ENCODE measurements at regions not wholly inside any gene's neighbourhood (a gene's known extent, or its start where the extent isn't known, plus 50 kb on each side); places are given as distances from the start of the nearest gene placed in this dataset.

DNA sequence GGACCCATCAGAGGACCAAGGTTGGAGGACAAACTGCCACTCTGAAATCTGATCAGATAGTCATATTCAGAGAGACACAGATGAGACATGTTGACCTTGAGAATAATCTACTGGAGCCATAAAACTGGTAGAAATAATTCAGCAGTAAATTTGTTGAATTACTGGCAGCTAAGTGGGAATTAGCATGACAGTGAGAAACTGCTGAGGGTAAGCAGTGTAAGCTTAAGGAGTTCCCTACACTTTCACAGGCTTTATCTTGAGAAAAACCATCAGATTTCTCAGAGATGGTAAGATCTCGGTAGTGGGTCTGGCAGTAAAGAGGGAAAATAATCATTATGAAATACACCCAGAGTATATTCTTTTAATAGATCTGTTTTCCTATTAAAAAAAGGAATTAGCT lies 213.7 kb downstream of the TECRL start:
- dilution Hi-C loops (cut with HindIII; ENCODE audit: low sequenced_read_pairs, unreplicated experiment) = no loop called here
- H4K8ac ChIP-seq (ENCODE audit: low read depth in 2 of 2, low read length in 2 of 2) = no peak overlapping the region
- no peak overlapping the region for H3K4me2 ChIP-seq (ENCODE audit: low read depth, low read length)
- no peak overlapping the region for H3K4ac ChIP-seq (ENCODE audit: low read depth, low read length)
- no peak overlapping the region for H2BK120ac ChIP-seq (ENCODE audit: low read depth, low read length)
- no peak overlapping the region for H2BK20ac ChIP-seq (ENCODE audit: low read depth, low read length)
- ATAC-seq (ENCODE audit: low read depth) (no peak), DNase-seq (no peak)
- H2AFZ ChIP-seq (replicated peaks; ENCODE audit: low read length, poor library complexity) = no peak overlapping the region
- no peak overlapping the region for H2BK5ac ChIP-seq (ENCODE audit: low read depth, low read length, poor library complexity, severe bottlenecking)
- H4K91ac ChIP-seq (ENCODE audit: insufficient read depth, low read depth, low read length) = no peak overlapping the region
- H4K20me1 ChIP-seq (ENCODE audit: insufficient read depth, low read length) = no peaks in the 10 kb centered on the region
- no peak overlapping the region for H3K23ac ChIP-seq (ENCODE audit: low read depth, low read length)
- no peak overlapping the region for H2AK9ac ChIP-seq (replicated peaks; ENCODE audit: low read depth, low read length, poor library complexity)
- TF ChIP-seq, protein P1, sequence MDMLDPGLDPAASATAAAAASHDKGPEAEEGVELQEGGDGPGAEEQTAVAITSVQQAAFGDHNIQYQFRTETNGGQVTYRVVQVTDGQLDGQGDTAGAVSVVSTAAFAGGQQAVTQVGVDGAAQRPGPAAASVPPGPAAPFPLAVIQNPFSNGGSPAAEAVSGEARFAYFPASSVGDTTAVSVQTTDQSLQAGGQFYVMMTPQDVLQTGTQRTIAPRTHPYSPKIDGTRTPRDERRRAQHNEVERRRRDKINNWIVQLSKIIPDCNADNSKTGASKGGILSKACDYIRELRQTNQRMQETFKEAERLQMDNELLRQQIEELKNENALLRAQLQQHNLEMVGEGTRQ (IDR thresholded peaks at IDR 0.05; ENCODE audit: low read depth, low read length) = no peak
- TF ChIP-seq RCOR1 (IDR thresholded peaks at IDR 0.05; ENCODE audit: insufficient replicate concordance, low read length) (no peak), NFE2L2 (IDR thresholded peaks at IDR 0.05; ENCODE audit: low read depth, low read length) (no peak), POLR2A (IDR thresholded peaks at IDR 0.05; ENCODE audit: low read depth, low read length) (no peak), RFX5 (IDR thresholded peaks at IDR 0.05; ENCODE audit: low read depth, low read length) (no peak), RAD21 (IDR thresholded peaks at IDR 0.05; ENCODE audit: low read length) (no peak), MAFK (IDR thresholded peaks at IDR 0.05; ENCODE audit: low read depth, low read length) (no peak), FOS (IDR thresholded peaks at IDR 0.05; ENCODE audit: low read depth, low read length) (no peak), MXI1 (IDR thresholded peaks at IDR 0.05; ENCODE audit: borderline replicate concordance, low read depth, low read length) (no peak), BHLHE40 (IDR thresholded peaks at IDR 0.05; ENCODE audit: low read depth, low read length) (no peak), MAZ (IDR thresholded peaks at IDR 0.05; ENCODE audit: borderline replicate concordance, low read depth, low read length) (no peak), SMC3 (IDR thresholded peaks at IDR 0.05; ENCODE audit: low read depth, low read length) (no peak)
- TF ChIP-seq, protein P2, sequence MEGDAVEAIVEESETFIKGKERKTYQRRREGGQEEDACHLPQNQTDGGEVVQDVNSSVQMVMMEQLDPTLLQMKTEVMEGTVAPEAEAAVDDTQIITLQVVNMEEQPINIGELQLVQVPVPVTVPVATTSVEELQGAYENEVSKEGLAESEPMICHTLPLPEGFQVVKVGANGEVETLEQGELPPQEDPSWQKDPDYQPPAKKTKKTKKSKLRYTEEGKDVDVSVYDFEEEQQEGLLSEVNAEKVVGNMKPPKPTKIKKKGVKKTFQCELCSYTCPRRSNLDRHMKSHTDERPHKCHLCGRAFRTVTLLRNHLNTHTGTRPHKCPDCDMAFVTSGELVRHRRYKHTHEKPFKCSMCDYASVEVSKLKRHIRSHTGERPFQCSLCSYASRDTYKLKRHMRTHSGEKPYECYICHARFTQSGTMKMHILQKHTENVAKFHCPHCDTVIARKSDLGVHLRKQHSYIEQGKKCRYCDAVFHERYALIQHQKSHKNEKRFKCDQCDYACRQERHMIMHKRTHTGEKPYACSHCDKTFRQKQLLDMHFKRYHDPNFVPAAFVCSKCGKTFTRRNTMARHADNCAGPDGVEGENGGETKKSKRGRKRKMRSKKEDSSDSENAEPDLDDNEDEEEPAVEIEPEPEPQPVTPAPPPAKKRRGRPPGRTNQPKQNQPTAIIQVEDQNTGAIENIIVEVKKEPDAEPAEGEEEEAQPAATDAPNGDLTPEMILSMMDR (conservative IDR thresholded peaks at IDR 0.05; ENCODE audit: low read depth, low read length) = no peak
- TF ChIP-seq, protein P3, sequence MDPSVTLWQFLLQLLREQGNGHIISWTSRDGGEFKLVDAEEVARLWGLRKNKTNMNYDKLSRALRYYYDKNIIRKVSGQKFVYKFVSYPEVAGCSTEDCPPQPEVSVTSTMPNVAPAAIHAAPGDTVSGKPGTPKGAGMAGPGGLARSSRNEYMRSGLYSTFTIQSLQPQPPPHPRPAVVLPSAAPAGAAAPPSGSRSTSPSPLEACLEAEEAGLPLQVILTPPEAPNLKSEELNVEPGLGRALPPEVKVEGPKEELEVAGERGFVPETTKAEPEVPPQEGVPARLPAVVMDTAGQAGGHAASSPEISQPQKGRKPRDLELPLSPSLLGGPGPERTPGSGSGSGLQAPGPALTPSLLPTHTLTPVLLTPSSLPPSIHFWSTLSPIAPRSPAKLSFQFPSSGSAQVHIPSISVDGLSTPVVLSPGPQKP (IDR thresholded peaks at IDR 0.05; ENCODE audit: borderline replicate concordance, low read depth, low read length) = no peak
- no peak overlapping the region for H3K4me3 ChIP-seq (ENCODE audit: insufficient read depth, low read depth, low read length)
- no peaks in the 10 kb centered on the region for H3K27me3 ChIP-seq (ENCODE audit: control insufficient read depth, insufficient read depth, low read length)
- in situ Hi-C loops (cut with MboI; ENCODE audit: low sequenced_read_pairs) = no loop called here
- no peak overlapping the region for H3K9ac ChIP-seq (ENCODE audit: low read depth, low read length)
- H3K56ac ChIP-seq (ENCODE audit: extremely low read depth, insufficient read depth, low read length) = no peak overlapping the region
- H3K4me1 ChIP-seq (ENCODE audit: control insufficient read depth, insufficient read depth, low read length) = no peaks in the 10 kb centered on the region
- no CpG with 5 or more reads among the region's 1 CpG for WGBS, 2 experiments (ENCODE audit: extremely low coverage in 2 of 2, insufficient read length in 1 of 2)
- BruUV-seq (replicated peaks) = no TSS peak
- H2AK5ac ChIP-seq (ENCODE audit: low read depth, low read length) = no peak overlapping the region
- intact Hi-C loops (cut with micrococcal nuclease) = no loop called here
- no peak overlapping the region for H3K27ac ChIP-seq (ENCODE audit: insufficient read depth, low read length)
- H2BK15ac ChIP-seq (ENCODE audit: low read depth, low read length) = no peak overlapping the region
- ChIA-PET POLR2A (ENCODE audit: unreplicated experiment) (no interaction called here), CTCF (no interaction called here)
- H3K9me1 ChIP-seq (ENCODE audit: insufficient read depth, low read length) = no peaks in the 10 kb centered on the region
- no peaks in the 10 kb centered on the region for H3K36me3 ChIP-seq (ENCODE audit: control insufficient read depth, insufficient read depth, low read length)
- no peak overlapping the region for H3K18ac ChIP-seq (ENCODE audit: low read depth, low read length)
- no peaks in the 10 kb centered on the region for H3K79me1 ChIP-seq (ENCODE audit: low read depth in 1 of 2, low read length in 2 of 2)
- H3K9me3 ChIP-seq (ENCODE audit: control insufficient read depth, insufficient read depth, low read length) = peaks cover 5% of the 10 kb centered on the region; the same call in 1 of the 2 replicates
- H4K5ac ChIP-seq (ENCODE audit: low read depth, low read length) = no peak overlapping the region
- no peak overlapping the region for H3K14ac ChIP-seq (replicated peaks; ENCODE audit: low read depth, low read length)

All from IMR-90 (cell line).